Right atrium auricular region (tissue), 2 donors: ENCODE measurements at regions not wholly inside any gene's neighbourhood (a gene's known extent, or its start where the extent isn't known, plus 50 kb on each side); places are given as distances from the start of the nearest gene placed in this dataset.

Source experiments
- DNase-seq: peaks from one replicate; pipeline ENCODE4 v3.0.0-alpha.2; 2019; ENCODE audit warnings: low spot score
- H3K27ac ChIP-seq, 2 donors: fragments of 200-600 bp; sonication (generic); 1 replicate in 1 of 2; 2 replicates in 1 of 2; pipeline ENCODE4 v1.5.1; 2016 to 2019
- H3K27me3 ChIP-seq, 2 donors: fragments of 200-600 bp; sonication (generic); one replicate each; pipeline versions ENCODE4 v1.5.1 to v1.6.0; 2017 to 2019
- H3K36me3 ChIP-seq: fragments of 200-600 bp; sonication (generic); one replicate; pipeline ENCODE4 v1.5.1; 2016
- H3K4me1 ChIP-seq, 2 donors: fragments of 200-600 bp; sonication (generic); one replicate each; pipeline versions ENCODE4 v1.5.1 to v1.6.0; 2017 to 2019
- H3K4me3 ChIP-seq, 2 donors: fragments of 200-600 bp; sonication (generic); 1 replicate in 1 of 2; 2 replicates in 1 of 2; pipeline ENCODE4 v1.5.1; 2017 to 2019; ENCODE audit warnings: mild to moderate bottlenecking in 1 of 2, moderate library complexity in 1 of 2
- H3K9me3 ChIP-seq, 2 donors: fragments of 200-600 bp; sonication (generic); one replicate each; pipeline ENCODE4 v1.5.1; 2019
- CTCF ChIP-seq, 2 donors: fragments of 200-600 bp; sonication (generic); IDR thresholded peaks; one replicate each; pipeline ENCODE4 v1.5.1; 2019; ENCODE audit warnings: antibody characterized with exemption in 2 of 2

GRCh38 chr13:40182591-40182990 lies 483.9 kb downstream of the FOXO1 start:
- no peak for DNase-seq
- Histone ChIP-seq H3K9me3 (no peaks in the 10 kb centered on the region), H3K36me3 (no peaks in the 10 kb centered on the region), H3K27me3 (no peaks in the 10 kb centered on the region), H3K4me3 (no peak overlapping the region), H3K27ac (no peak overlapping the region), H3K4me1 (no peaks in the 10 kb centered on the region)
- TF ChIP-seq CTCF (IDR thresholded peaks at IDR 0.05) = no peak

GRCh38 chr13:40185414-40185813 lies 481.0 kb downstream of the FOXO1 start:
- Histone ChIP-seq H3K36me3 (no peaks in the 10 kb centered on the region), H3K4me1 (peaks cover 0 to 9% of the 10 kb centered on the region in 2 donors)

GRCh38 chr13:40186041-40186440 lies 480.4 kb downstream of the FOXO1 start:
- no peak overlapping the region for H3K27ac ChIP-seq
- H3K36me3 ChIP-seq = no peaks in the 10 kb centered on the region
- no peak overlapping the region for H3K4me3 ChIP-seq
- TF ChIP-seq CTCF (IDR thresholded peaks at IDR 0.05) = no peak
- H3K4me1 ChIP-seq = peaks cover 0 to 15% of the 10 kb centered on the region in 2 donors
- no peaks in the 10 kb centered on the region for H3K27me3 ChIP-seq
- no peak for DNase-seq
- no peaks in the 10 kb centered on the region for H3K9me3 ChIP-seq

More at GRCh38 chr13:40185414-40185813, 481.0 kb downstream of the FOXO1 start:
- Histone ChIP-seq H3K27ac (no peak overlapping the region), H3K27me3 (no peaks in the 10 kb centered on the region), H3K4me3 (no peak overlapping the region), H3K9me3 (no peaks in the 10 kb centered on the region)
- TF ChIP-seq CTCF (IDR thresholded peaks at IDR 0.05) = no peak
- DNase-seq = no peak

GRCh38 chr13:40186626-40187323 lies 479.7 kb downstream of the FOXO1 start:
- no peak overlapping the region for H3K27ac ChIP-seq
- DNase-seq = no peak
- H3K9me3 ChIP-seq = no peaks in the 10 kb centered on the region
- peaks cover 0 to 23% of the 10 kb centered on the region in 2 donors for H3K4me1 ChIP-seq
- TF ChIP-seq CTCF (IDR thresholded peaks at IDR 0.05) = no peak
- H3K27me3 ChIP-seq = no peaks in the 10 kb centered on the region
- H3K36me3 ChIP-seq = no peaks in the 10 kb centered on the region
- no peak overlapping the region for H3K4me3 ChIP-seq

GRCh38 chr13:40187324-40187795 lies 479.1 kb downstream of the FOXO1 start:
- no peak overlapping the region for H3K27ac ChIP-seq
- DNase-seq = no peak
- H3K27me3 ChIP-seq = no peaks in the 10 kb centered on the region
- H3K9me3 ChIP-seq = no peaks in the 10 kb centered on the region
- peaks cover 0 to 29% of the 10 kb centered on the region in 2 donors for H3K4me1 ChIP-seq
- no peaks in the 10 kb centered on the region for H3K36me3 ChIP-seq
- TF ChIP-seq CTCF (IDR thresholded peaks at IDR 0.05) = no peak
- no peak overlapping the region for H3K4me3 ChIP-seq
